IMR-90 (cell line): ENCODE measurements at regions not wholly inside any gene's neighbourhood (a gene's known extent, or its start where the extent isn't known, plus 50 kb on each side); places are given as distances from the start of the nearest gene placed in this dataset.

Experiments used
- ATAC-seq: fragments of 200-7000 bp; cut with Tn5 transposase; 2 replicates; pipeline ENCODE4 v1.9.1; 2020; ENCODE audit warnings: low read depth, mild to moderate bottlenecking, moderate library complexity
- BruUV-seq: library from RNA; stranded (reverse); fragments of 400-500 nt; replicated peaks from 2 replicates; lab custom pipeline; 2021; lab: Mats Ljungman, UMichigan
- CTCF ChIA-PET: fragments of 300-600 bp; formaldehyde crosslinking; extraction: SDS; loops from one replicate; lab custom pipeline; 2021; ENCODE audit warnings: antibody characterized with exemption; lab: Yijun Ruan, JAX
- POLR2A ChIA-PET: fragments of 300-600 bp; sonication (Branson Sonifier 250); formaldehyde crosslinking; loops from one replicate; lab custom pipeline; 2022; ENCODE audit warnings: antibody characterized with exemption; ENCODE audit not compliant: unreplicated experiment; lab: Charles Lee
- DNase-seq: peaks from one replicate; pipeline ENCODE4 v3.0.0; 2013
- H2AFZ ChIP-seq: replicated peaks from 2 replicates; pipeline ENCODE3; 2013; ENCODE audit warnings: low read length, mild to moderate bottlenecking; ENCODE audit not compliant: poor library complexity
- H2AK5ac ChIP-seq: 2 replicates; pipeline ENCODE4 v1.6.1; 2013; ENCODE audit warnings: low read depth, low read length, inconsistent platforms
- H2AK9ac ChIP-seq: replicated peaks from 2 replicates; pipeline ENCODE3; 2013; ENCODE audit warnings: mild to moderate bottlenecking, low read depth, low read length, moderate library complexity; ENCODE audit not compliant: poor library complexity
- H2BK120ac ChIP-seq: 2 replicates; pipeline ENCODE4 v1.6.1; 2013; ENCODE audit warnings: low read depth, low read length, inconsistent platforms
- H2BK15ac ChIP-seq: 3 replicates; pipeline ENCODE4 v1.6.1; 2013; ENCODE audit warnings: low read depth, low read length, inconsistent platforms
- H2BK20ac ChIP-seq: 2 replicates; pipeline ENCODE4 v1.6.1; 2013; ENCODE audit warnings: low read depth, mild to moderate bottlenecking, inconsistent platforms, low read length, moderate library complexity
- H2BK5ac ChIP-seq: 2 replicates; pipeline ENCODE4 v1.6.1; 2013; ENCODE audit warnings: mild to moderate bottlenecking, low read depth, low read length, inconsistent platforms; ENCODE audit not compliant: poor library complexity, severe bottlenecking
- H3K14ac ChIP-seq: replicated peaks from 2 replicates; pipeline ENCODE4 v1.6.1; 2013; ENCODE audit warnings: low read depth, low read length, inconsistent platforms
- H3K18ac ChIP-seq: 2 replicates; pipeline ENCODE4 v1.6.1; 2013; ENCODE audit warnings: low read depth, low read length, control low read depth
- H3K23ac ChIP-seq: 2 replicates; pipeline ENCODE4 v1.6.1; 2013; ENCODE audit warnings: low read depth, low read length, inconsistent platforms
- H3K27ac ChIP-seq: 2 replicates; pipeline ENCODE4 v1.5.1; 2013; ENCODE audit warnings: mild to moderate bottlenecking, control low read depth, low read length; ENCODE audit not compliant: insufficient read depth
- H3K27me3 ChIP-seq: 2 replicates; pipeline ENCODE4 v1.6.1; 2013; ENCODE audit warnings: low read length; ENCODE audit not compliant: control insufficient read depth, insufficient read depth
- H3K36me3 ChIP-seq: 2 replicates; pipeline ENCODE4 v1.6.1; 2013; ENCODE audit warnings: low read length, mixed read lengths; ENCODE audit not compliant: control insufficient read depth, insufficient read depth
- H3K4ac ChIP-seq: 2 replicates; pipeline ENCODE4 v1.6.1; 2013; ENCODE audit warnings: low read depth, low read length, inconsistent platforms
- H3K4me1 ChIP-seq: 2 replicates; pipeline ENCODE4 v1.6.1; 2013; ENCODE audit warnings: low read length, mixed read lengths; ENCODE audit not compliant: control insufficient read depth, insufficient read depth
- H3K4me2 ChIP-seq: 2 replicates; pipeline ENCODE4 v1.6.1; 2013; ENCODE audit warnings: low read depth, mild to moderate bottlenecking, control low read depth, low read length, moderate library complexity
- H3K4me3 ChIP-seq: 2 replicates; pipeline ENCODE4 v1.5.1; 2013; ENCODE audit warnings: low read depth, mild to moderate bottlenecking, control low read depth, low read length, moderate library complexity; ENCODE audit not compliant: insufficient read depth
- H3K56ac ChIP-seq: 2 replicates; pipeline ENCODE4 v1.6.1; 2013; ENCODE audit warnings: low read length, inconsistent platforms; ENCODE audit not compliant: insufficient read depth; ENCODE audit errors: extremely low read depth
- H3K79me1 ChIP-seq, 2 experiments: 2 replicates each; pipeline ENCODE4 v1.6.1; 2013; ENCODE audit warnings: low read length in 2 of 2, inconsistent platforms in 1 of 2, low read depth in 1 of 2
- H3K9ac ChIP-seq: 2 replicates; pipeline ENCODE4 v1.6.1; 2013; ENCODE audit warnings: low read depth, low read length, control low read depth
- H3K9me1 ChIP-seq: 2 replicates; pipeline ENCODE4 v1.6.1; 2013; ENCODE audit warnings: low read length, inconsistent platforms; ENCODE audit not compliant: insufficient read depth
- H3K9me3 ChIP-seq: 2 replicates; pipeline ENCODE4 v1.6.1; 2013; ENCODE audit warnings: low read length; ENCODE audit not compliant: control insufficient read depth, insufficient read depth
- H4K20me1 ChIP-seq: 2 replicates; pipeline ENCODE4 v1.6.1; 2013; ENCODE audit warnings: low read length, inconsistent platforms; ENCODE audit not compliant: insufficient read depth
- H4K5ac ChIP-seq: 2 replicates; pipeline ENCODE4 v1.6.1; 2013; ENCODE audit warnings: mild to moderate bottlenecking, low read depth, low read length, control low read depth
- H4K8ac ChIP-seq, 2 experiments: 2 replicates each; pipeline ENCODE4 v1.6.1; 2013; ENCODE audit warnings: low read depth in 2 of 2, low read length in 2 of 2, control low read depth in 1 of 2, inconsistent platforms in 1 of 2
- H4K91ac ChIP-seq: 2 replicates; pipeline ENCODE4 v1.6.1; 2013; ENCODE audit warnings: low read depth, low read length, inconsistent platforms; ENCODE audit not compliant: insufficient read depth
- BHLHE40 ChIP-seq: fragments of 150-350 bp; IDR thresholded peaks from 2 replicates; pipeline ENCODE4 v1.6.1; 2016; ENCODE audit warnings: mild to moderate bottlenecking, low read depth, low read length
- CEBPB ChIP-seq: IDR thresholded peaks from 2 replicates; pipeline ENCODE4 v1.6.1; 2012; ENCODE audit warnings: low read depth, low read length, improper control_type of control experiment
- CHD1 ChIP-seq: IDR thresholded peaks from 2 replicates; pipeline ENCODE4 v1.6.1; 2012; ENCODE audit warnings: low read depth, low read length, improper control_type of control experiment
- CTCF ChIP-seq: conservative IDR thresholded peaks from 2 replicates; pipeline ENCODE4 v1.5.1; 2012; ENCODE audit warnings: mild to moderate bottlenecking, low read depth, low read length, improper control_type of control experiment
- ELK1 ChIP-seq: fragments of 150-350 bp; IDR thresholded peaks from 2 replicates; pipeline ENCODE4 v1.6.1; 2016; ENCODE audit warnings: low read depth, mild to moderate bottlenecking, low read length, moderate library complexity, borderline replicate concordance
- FOS ChIP-seq: fragments of 150-350 bp; IDR thresholded peaks from 2 replicates; pipeline ENCODE4 v1.6.1; 2016; ENCODE audit warnings: low read depth, low read length
- MAFK ChIP-seq: IDR thresholded peaks from 2 replicates; pipeline ENCODE4 v1.6.1; 2012; ENCODE audit warnings: low read depth, low read length, improper control_type of control experiment
- MAZ ChIP-seq: IDR thresholded peaks from 2 replicates; pipeline ENCODE4 v1.6.1; 2012; ENCODE audit warnings: low read depth, mild to moderate bottlenecking, low read length, improper control_type of control experiment, moderate library complexity, borderline replicate concordance
- MXI1 ChIP-seq: IDR thresholded peaks from 2 replicates; pipeline ENCODE4 v1.6.1; 2012; ENCODE audit warnings: low read depth, mild to moderate bottlenecking, low read length, moderate library complexity, borderline replicate concordance
- NFE2L2 ChIP-seq: fragments of 150-350 bp; IDR thresholded peaks from 2 replicates; pipeline ENCODE4 v1.6.1; 2016; ENCODE audit warnings: low read depth, mild to moderate bottlenecking, low read length
- POLR2A ChIP-seq: IDR thresholded peaks from 2 replicates; pipeline ENCODE4 v1.6.1; 2012; ENCODE audit warnings: mild to moderate bottlenecking, low read depth, low read length
- RAD21 ChIP-seq: IDR thresholded peaks from 2 replicates; pipeline ENCODE4 v1.6.1; 2012; ENCODE audit warnings: low read length, improper control_type of control experiment
- RCOR1 ChIP-seq: IDR thresholded peaks from 2 replicates; pipeline ENCODE4 v1.6.1; 2012; ENCODE audit warnings: mild to moderate bottlenecking, low read length, improper control_type of control experiment; ENCODE audit not compliant: insufficient replicate concordance
- RFX5 ChIP-seq: IDR thresholded peaks from 2 replicates; pipeline ENCODE4 v1.8.0; 2012; ENCODE audit warnings: low read depth, mild to moderate bottlenecking, low read length, moderate library complexity
- SMC3 ChIP-seq: fragments of 150-350 bp; IDR thresholded peaks from 2 replicates; pipeline ENCODE4 v1.6.1; 2016; ENCODE audit warnings: low read depth, mild to moderate bottlenecking, antibody characterized with exemption, low read length, moderate library complexity
- USF2 ChIP-seq: fragments of 150-350 bp; IDR thresholded peaks from 2 replicates; pipeline ENCODE4 v1.6.1; 2017; ENCODE audit warnings: mild to moderate bottlenecking, antibody characterized with exemption, low read length, low read depth
- WGBS, 2 experiments: methylation state at CpG; one replicate each; pipeline versions ENCODE4 v1.1.5 to v1.1.7; 2013; ENCODE audit warnings: missing lambda C conversion rate in 2 of 2; ENCODE audit not compliant: insufficient read length in 1 of 2; ENCODE audit errors: extremely low coverage in 2 of 2; 5-methylcytosine and 5-hydroxymethylcytosine counted together
- dilution Hi-C: fragments of 300-500 bp; cut with HindIII; formaldehyde crosslinking; loops from one replicate; pipeline ENCODE4 v1.14.3; 2018; ENCODE audit warnings: low sequenced_read_pairs; ENCODE audit not compliant: unreplicated experiment
- in situ Hi-C: fragments of 300-500 bp; cut with MboI; formaldehyde crosslinking; loops from 3 replicates; pipeline ENCODE4 v1.14.3; 2019; ENCODE audit warnings: low sequenced_read_pairs, inconsistent platforms, mixed read lengths
- intact Hi-C: fragments of 100-400 bp; cut with micrococcal nuclease; formaldehyde crosslinking; loops from 2 replicates; pipeline ENCODE4 v1.10.0; 2022

DNA sequence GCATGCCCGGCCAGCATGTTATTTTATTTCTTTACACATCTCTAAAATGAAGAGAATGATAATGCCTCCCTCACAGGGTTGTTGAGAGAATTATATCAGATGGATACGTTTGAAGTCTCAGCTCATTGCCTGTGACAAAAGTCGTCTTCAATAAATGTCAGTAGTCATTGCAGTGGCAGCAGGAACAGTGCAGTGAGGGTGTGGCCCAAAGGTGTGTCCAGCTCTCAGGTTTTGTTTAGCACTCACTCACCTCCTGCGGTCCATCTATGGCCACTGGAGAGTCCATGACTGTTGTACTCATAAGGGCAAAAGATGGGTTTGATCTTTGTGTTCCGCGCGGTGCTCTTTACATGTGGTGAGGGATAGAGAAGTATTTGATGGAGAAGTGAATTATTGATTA is 77.2 kb upstream of the TIAM2 start:
- Histone ChIP-seq H4K8ac (no peak overlapping the region), H2AK5ac (no peak overlapping the region), H3K4ac (no peak overlapping the region), H3K9me3 (no peaks in the 10 kb centered on the region), H4K5ac (no peak overlapping the region), H3K56ac (no peak overlapping the region), H3K79me1 (no peaks in the 10 kb centered on the region; a peak in 1 of 4 replicates), H2BK5ac (no peak overlapping the region), H3K9ac (no peak overlapping the region), H3K23ac (no peak overlapping the region), H3K4me1 (no peaks in the 10 kb centered on the region), H2BK20ac (no peak overlapping the region), H3K4me2 (no peak overlapping the region), H2AFZ (no peak overlapping the region), H3K14ac (no peak overlapping the region), H4K91ac (no peak overlapping the region), H4K20me1 (no peaks in the 10 kb centered on the region), H3K18ac (no peak overlapping the region), H3K27me3 (no peaks in the 10 kb centered on the region), H3K9me1 (peaks cover 2% of the 10 kb centered on the region; the same call in 1 of the 2 replicates), H2BK15ac (no peak overlapping the region), H3K4me3 (no peak overlapping the region), H2BK120ac (no peak overlapping the region), H2AK9ac (no peak overlapping the region), H3K36me3 (no peaks in the 10 kb centered on the region), H3K27ac (no peak overlapping the region)
- BruUV-seq, result no TSS peak
- ChIA-PET CTCF (no interaction called here), POLR2A (no interaction called here)
- intact Hi-C loops, result no loop called here
- dilution Hi-C loops, result no loop called here
- ATAC-seq (no peak), DNase-seq (no peak)
- WGBS, 2 experiments, result no CpG with 5 or more reads among the region's 7 CpGs
- in situ Hi-C loops, result no loop called here
- no peak for TF ChIP-seq POLR2A
- no peak for TF ChIP-seq MAFK
- TF ChIP-seq SMC3, result no peak
- TF ChIP-seq MXI1, result no peak
- TF ChIP-seq FOS, result no peak
- TF ChIP-seq CHD1, result no peak
- no peak for TF ChIP-seq CTCF
- TF ChIP-seq USF2, result no peak
- no peak for TF ChIP-seq MAZ
- no peak for TF ChIP-seq RFX5
- TF ChIP-seq CEBPB, result no peak
- TF ChIP-seq RCOR1, result no peak
- TF ChIP-seq RAD21, result no peak
- TF ChIP-seq ELK1, result no peak
- no peak for TF ChIP-seq NFE2L2
- TF ChIP-seq BHLHE40, result no peak
